ENCODE measurements at regions not wholly inside any gene's neighbourhood (a gene's known extent, or its start where the extent isn't known, plus 50 kb on each side); places are given as distances from the start of the nearest gene placed in this dataset.

GRCh38 chr3:163587342-163587741 lies 1491.0 kb downstream of the SI start:
- no peak overlapping the region for H2BK12ac ChIP-seq (ENCODE audit: insufficient read length, low read depth, low read length)
- no peak overlapping the region for H2BK120ac ChIP-seq (ENCODE audit: low read depth, low read length, poor library complexity, severe bottlenecking)
- no peak for DNase-seq
- H4K91ac ChIP-seq (ENCODE audit: insufficient read length, low read depth, low read length): no peak overlapping the region
- H3T11ph ChIP-seq (ENCODE audit: low read length): no peak overlapping the region
- H4K20me1 ChIP-seq (ENCODE audit: control insufficient read depth, insufficient read depth, insufficient read length): no peaks in the 10 kb centered on the region
- H3K9me3 ChIP-seq (ENCODE audit: control insufficient read depth, low read depth, low read length): no peaks in the 10 kb centered on the region
- H3K27ac ChIP-seq (ENCODE audit: insufficient read length, low read depth, low read length): no peak overlapping the region
- H4K5ac ChIP-seq (ENCODE audit: insufficient read length, low read depth, low read length): no peak overlapping the region
- no peaks in the 10 kb centered on the region for H3K79me2 ChIP-seq (ENCODE audit: insufficient read depth, low read length)
- H3K4me1 Mint-ChIP-seq: no peaks in the 10 kb centered on the region
- no CpG with 5 or more reads among the region's 2 CpGs for WGBS (ENCODE audit: extremely low coverage, insufficient read length, low lambda C conversion rate)
- H2AFZ ChIP-seq (ENCODE audit: low read length): no peak overlapping the region
- no peaks in the 10 kb centered on the region for H3K4me1 ChIP-seq (ENCODE audit: insufficient read depth, low read length)
- H3K18ac ChIP-seq (ENCODE audit: insufficient read length, low read depth, low read length): no peak overlapping the region
- no peak overlapping the region for H3K56ac ChIP-seq (ENCODE audit: insufficient read length, low read depth, low read length)
- H3K23ac ChIP-seq (ENCODE audit: insufficient read length, low read depth, low read length): no peak overlapping the region
- H3K27me3 ChIP-seq (ENCODE audit: insufficient read depth, low read length): no peaks in the 10 kb centered on the region
- H3K4me2 ChIP-seq (ENCODE audit: insufficient read depth, insufficient read length, low read length): no peak overlapping the region
- no peak overlapping the region for H3K4ac ChIP-seq (ENCODE audit: low read depth, low read length)
- H4K8ac ChIP-seq (replicated peaks; ENCODE audit: insufficient read length, low read depth, low read length): no peak overlapping the region
- no peaks in the 10 kb centered on the region for H3K79me1 ChIP-seq (ENCODE audit: insufficient read depth, low read depth, low read length, poor library complexity, severe bottlenecking)
- no peak overlapping the region for H3K4me3 Mint-ChIP-seq
- H3K27ac Mint-ChIP-seq: no peak overlapping the region
- no peak overlapping the region for H2BK20ac ChIP-seq (ENCODE audit: low read depth, low read length, poor library complexity, severe bottlenecking)
- H3K9me3 Mint-ChIP-seq: peaks cover 10% of the 10 kb centered on the region in 2 experiments; a peak in 4 of 5 replicates
- H2BK5ac ChIP-seq (ENCODE audit: insufficient read length, low read length): no peak overlapping the region
- no peak for TF ChIP-seq CTCF (conservative IDR thresholded peaks at IDR 0.05)
- no peak overlapping the region for H3K14ac ChIP-seq (ENCODE audit: insufficient read depth, low read length)
- no peak overlapping the region for H3K9ac ChIP-seq (ENCODE audit: extremely low read depth, insufficient read length, low read length)
- H2BK15ac ChIP-seq (ENCODE audit: low read depth, low read length): no peak overlapping the region
- H3K27me3 Mint-ChIP-seq (ENCODE audit: low read depth): no peaks in the 10 kb centered on the region
- peaks cover 2 to 11% (median 3%) of the 10 kb centered on the region in 3 experiments; a peak in 4 of 7 replicates for H3K36me3 Mint-ChIP-seq (ENCODE audit: insufficient read depth in 1 of 3, low read depth in 3 of 3)
- no peaks in the 10 kb centered on the region for H3K23me2 ChIP-seq (ENCODE audit: insufficient read length, low read depth, low read length, poor library complexity, severe bottlenecking)
- H2AK5ac ChIP-seq (ENCODE audit: insufficient read length, low read length): no peak overlapping the region
